Nephron progenitor cell (in vitro differentiated cells): ENCODE measurements at regions not wholly inside any gene's neighbourhood (a gene's known extent, or its start where the extent isn't known, plus 50 kb on each side); places are given as distances from the start of the nearest gene placed in this dataset.

ENCODE experiments used
- DNase-seq: peaks from one replicate; pipeline ENCODE4 v3.0.0; 2021
- H3K27ac Mint-ChIP-seq: 2 replicates; pipeline ENCODE4 v1.8.0; 2021; ENCODE audit warnings: mild to moderate bottlenecking, moderate library complexity, mixed read lengths
- H3K27me3 Mint-ChIP-seq: 2 replicates; pipeline ENCODE4 v1.8.0; 2021; ENCODE audit warnings: mild to moderate bottlenecking, low read depth, mixed read lengths; ENCODE audit not compliant: poor library complexity
- H3K36me3 Mint-ChIP-seq: 2 replicates; pipeline ENCODE4 v1.8.0; 2021; ENCODE audit warnings: low read depth, mixed read lengths
- H3K4me1 Mint-ChIP-seq: 2 replicates; pipeline ENCODE4 v1.8.0; 2021; ENCODE audit warnings: mixed read lengths
- H3K4me3 Mint-ChIP-seq: 2 replicates; pipeline ENCODE4 v1.8.0; 2021; ENCODE audit warnings: mild to moderate bottlenecking, moderate library complexity, mixed read lengths
- H3K9me3 Mint-ChIP-seq: 2 replicates; pipeline ENCODE4 v1.8.0; 2021; ENCODE audit warnings: mild to moderate bottlenecking, moderate library complexity, mixed read lengths
- CTCF ChIP-seq: fragments of 200-600 bp; sonication (generic); IDR thresholded peaks from 2 replicates; pipeline ENCODE4 v1.5.0; 2021; ENCODE audit warnings: antibody characterized with exemption

- Mint-ChIP-seq H3K4me3 (no peak overlapping the region), H3K27me3 (peaks cover 2% of the 10 kb centered on the region), H3K4me1 (peaks cover 24% of the 10 kb centered on the region), H3K9me3 (no peaks in the 10 kb centered on the region), H3K36me3 (no peaks in the 10 kb centered on the region), H3K27ac (no peak overlapping the region)
- TF ChIP-seq CTCF, result no peak
- DNase-seq, result no peak
Observed at GRCh38 chr5:167720676-167721260, 570.7 kb upstream of the WWC1 start.

- Mint-ChIP-seq H3K4me1 (peaks cover 26% of the 10 kb centered on the region), H3K27ac (no peak overlapping the region), H3K4me3 (no peak overlapping the region), H3K27me3 (peaks cover 2% of the 10 kb centered on the region), H3K9me3 (no peaks in the 10 kb centered on the region), H3K36me3 (no peaks in the 10 kb centered on the region)
- TF ChIP-seq CTCF, result no peak
- no peak for DNase-seq
Observed at GRCh38 chr5:167721926-167722440, 569.5 kb upstream of the WWC1 start.

GRCh38 chr5:167723254-167723871, 568.1 kb upstream of the WWC1 start:
- TF ChIP-seq CTCF, result peak; percentile 85
- H3K4me3 Mint-ChIP-seq, result no peak overlapping the region
- H3K27ac Mint-ChIP-seq, result no peak overlapping the region
- peaks cover 5% of the 10 kb centered on the region for H3K27me3 Mint-ChIP-seq
- no peaks in the 10 kb centered on the region for H3K36me3 Mint-ChIP-seq
- H3K4me1 Mint-ChIP-seq, result peaks cover 26% of the 10 kb centered on the region
- no peaks in the 10 kb centered on the region for H3K9me3 Mint-ChIP-seq
- DNase-seq, result peak; percentile 82

- Mint-ChIP-seq H3K27me3 (peaks cover 6% of the 10 kb centered on the region), H3K27ac (no peak overlapping the region), H3K36me3 (no peaks in the 10 kb centered on the region), H3K4me3 (no peak overlapping the region), H3K9me3 (no peaks in the 10 kb centered on the region), H3K4me1 (peaks cover 26% of the 10 kb centered on the region)
- no peak for TF ChIP-seq CTCF
- DNase-seq, result no peak
Observed at GRCh38 chr5:167725264-167725663, 566.2 kb upstream of the WWC1 start.

- TF ChIP-seq CTCF, result no peak
- Mint-ChIP-seq H3K4me3 (no peak overlapping the region), H3K36me3 (no peaks in the 10 kb centered on the region), H3K4me1 (peaks cover 26% of the 10 kb centered on the region), H3K27ac (no peak overlapping the region), H3K9me3 (no peaks in the 10 kb centered on the region), H3K27me3 (peaks cover 6% of the 10 kb centered on the region)
- DNase-seq, result no peak
Observed at GRCh38 chr5:167725741-167726140, 565.7 kb upstream of the WWC1 start.

- H3K36me3 Mint-ChIP-seq, result no peaks in the 10 kb centered on the region
- peaks cover 6% of the 10 kb centered on the region for H3K27me3 Mint-ChIP-seq
- no peak for TF ChIP-seq CTCF
- H3K4me3 Mint-ChIP-seq, result no peak overlapping the region
- no peak overlapping the region for H3K27ac Mint-ChIP-seq
- peaks cover 26% of the 10 kb centered on the region for H3K4me1 Mint-ChIP-seq
- H3K9me3 Mint-ChIP-seq, result no peaks in the 10 kb centered on the region
- DNase-seq, result no peak
Observed at GRCh38 chr5:167726642-167727041, 564.8 kb upstream of the WWC1 start.
